ENCODE measurements at regions not wholly inside any gene's neighbourhood (a gene's known extent, or its start where the extent isn't known, plus 50 kb on each side); places are given as distances from the start of the nearest gene placed in this dataset.

- TF ChIP-seq CTCF (IDR thresholded peaks at IDR 0.05 in 4 of 5, conservative IDR thresholded peaks at IDR 0.05 in 1 of 5) = no peak
- TF ChIP-seq POLR2A (IDR thresholded peaks at IDR 0.05) = no peak
These were observed 1339.4 kb upstream of the WWC1 start for GRCh38 chr5:166952048-166952447.

All from gastrocnemius medialis (tissue), 4 donors.